KMS-11 (cell line): ENCODE measurements at regions not wholly inside any gene's neighbourhood (a gene's known extent, or its start where the extent isn't known, plus 50 kb on each side); places are given as distances from the start of the nearest gene placed in this dataset.
"Not testable (repeated sequence)": the region's sequence is repeated elsewhere in the genome, so short reads cannot be mapped to it uniquely, and the experiment has no call there.

Experiments
- H2AFZ ChIP-seq: fragments of 200-600 bp; sonication (generic); 2 replicates; pipeline ENCODE4 v1.6.1; 2016; ENCODE audit warnings: antibody characterized with exemption, mixed run types, low read depth
- H3K27ac ChIP-seq: fragments of 200-600 bp; sonication (generic); 2 replicates; pipeline ENCODE4 v1.6.1; 2016; ENCODE audit warnings: mild to moderate bottlenecking, mixed run types
- H3K27me3 ChIP-seq: fragments of 200-600 bp; sonication (generic); 2 replicates; pipeline ENCODE4 v1.6.1; 2017; ENCODE audit warnings: mild to moderate bottlenecking, low read depth, mixed run types, moderate library complexity; ENCODE audit not compliant: insufficient read depth
- H3K36me3 ChIP-seq: fragments of 200-600 bp; sonication (generic); 2 replicates; pipeline ENCODE4 v1.6.1; 2017; ENCODE audit warnings: mild to moderate bottlenecking, mixed run types; ENCODE audit not compliant: insufficient read depth
- H3K4me1 ChIP-seq: fragments of 200-600 bp; sonication (generic); 2 replicates; pipeline ENCODE4 v1.6.1; 2016; ENCODE audit warnings: mild to moderate bottlenecking, low read depth, mixed run types; ENCODE audit not compliant: poor library complexity, severe bottlenecking
- H3K4me2 ChIP-seq: fragments of 200-600 bp; sonication (generic); 2 replicates; pipeline ENCODE4 v1.7.0; 2016; ENCODE audit warnings: mild to moderate bottlenecking, mixed run types
- H3K4me3 ChIP-seq: fragments of 200-600 bp; sonication (generic); IDR thresholded peaks from 2 replicates; pipeline ENCODE4 v1.6.1; 2017; ENCODE audit warnings: low read depth, low read length, mixed read lengths; ENCODE audit not compliant: insufficient read depth
- H3K79me2 ChIP-seq: fragments of 200-600 bp; sonication (generic); 2 replicates; pipeline ENCODE4 v1.6.1; 2016; ENCODE audit warnings: low read depth, mixed run types; ENCODE audit not compliant: insufficient read depth
- H3K9ac ChIP-seq: fragments of 200-600 bp; sonication (generic); 2 replicates; pipeline ENCODE4 v1.6.1; 2016; ENCODE audit warnings: mild to moderate bottlenecking, mixed run types
- H4K20me1 ChIP-seq: fragments of 200-600 bp; sonication (generic); 2 replicates; pipeline ENCODE4 v1.6.1; 2016; ENCODE audit warnings: mild to moderate bottlenecking, mixed run types; ENCODE audit not compliant: insufficient read depth
- CTCF ChIP-seq: fragments of 200-600 bp; sonication (generic); conservative IDR thresholded peaks from 2 replicates; pipeline ENCODE4 v1.6.1; 2017; ENCODE audit warnings: low read depth, mild to moderate bottlenecking, antibody characterized with exemption, low read length, moderate library complexity, mixed read lengths

- H2AFZ ChIP-seq = no peak overlapping the region
- H3K27me3 ChIP-seq = no peaks in the 10 kb centered on the region
Measured at GRCh38 chr1:229863651-229864545, 203.1 kb upstream of the GALNT2 start.

GRCh38 chr1:229864686-229865230, 202.3 kb upstream of the GALNT2 start:
- TF ChIP-seq CTCF = no peak
- H3K27ac ChIP-seq = no peak overlapping the region
- H3K27me3 ChIP-seq = no peaks in the 10 kb centered on the region
- no peak overlapping the region for H3K4me2 ChIP-seq
- no peak overlapping the region for H2AFZ ChIP-seq
- H3K4me1 ChIP-seq = no peaks in the 10 kb centered on the region
- no peaks in the 10 kb centered on the region for H3K36me3 ChIP-seq
- H3K79me2 ChIP-seq = no peaks in the 10 kb centered on the region
- no peak overlapping the region for H3K4me3 ChIP-seq
- no peaks in the 10 kb centered on the region for H4K20me1 ChIP-seq
- H3K9ac ChIP-seq = no peak overlapping the region

More at GRCh38 chr1:229863651-229864545, 203.1 kb upstream of the GALNT2 start:
- H3K4me3 ChIP-seq = no peak overlapping the region
- H3K36me3 ChIP-seq = no peaks in the 10 kb centered on the region
- H3K27ac ChIP-seq = no peak overlapping the region
- TF ChIP-seq CTCF = no peak
- H4K20me1 ChIP-seq = no peaks in the 10 kb centered on the region
- no peaks in the 10 kb centered on the region for H3K4me1 ChIP-seq
- no peaks in the 10 kb centered on the region for H3K79me2 ChIP-seq
- no peak overlapping the region for H3K9ac ChIP-seq
- no peak overlapping the region for H3K4me2 ChIP-seq

- H3K4me3 ChIP-seq = not testable (repeated sequence)
Measured at GRCh38 chr1:229865321-229865720, 201.7 kb upstream of the GALNT2 start.

GRCh38 chr1:229867726-229868125, 199.3 kb upstream of the GALNT2 start:
- no peak for TF ChIP-seq CTCF

More at GRCh38 chr1:229865321-229865720, 201.7 kb upstream of the GALNT2 start:
- not testable (repeated sequence) for H4K20me1 ChIP-seq, H3K4me2 ChIP-seq, H3K79me2 ChIP-seq, H3K27me3 ChIP-seq, H3K27ac ChIP-seq, H3K4me1 ChIP-seq, H3K9ac ChIP-seq, H2AFZ ChIP-seq, H3K36me3 ChIP-seq

GRCh38 chr1:229869240-229869639, 197.8 kb upstream of the GALNT2 start:
- Histone ChIP-seq H4K20me1 (no peaks in the 10 kb centered on the region), H3K27me3 (no peaks in the 10 kb centered on the region), H3K4me1 (peaks cover 2% of the 10 kb centered on the region), H3K9ac (no peak overlapping the region), H3K27ac (no peak overlapping the region), H3K4me3 (no peak overlapping the region), H3K79me2 (no peaks in the 10 kb centered on the region), H2AFZ (no peak overlapping the region), H3K36me3 (no peaks in the 10 kb centered on the region), H3K4me2 (no peak overlapping the region)
- no peak for TF ChIP-seq CTCF

More at GRCh38 chr1:229867726-229868125, 199.3 kb upstream of the GALNT2 start:
- Histone ChIP-seq H3K27me3 (no peaks in the 10 kb centered on the region), H3K4me1 (no peaks in the 10 kb centered on the region), H3K9ac (no peak overlapping the region), H3K27ac (no peak overlapping the region), H4K20me1 (no peaks in the 10 kb centered on the region), H3K4me3 (no peak overlapping the region), H3K4me2 (no peak overlapping the region), H3K36me3 (no peaks in the 10 kb centered on the region), H3K79me2 (no peaks in the 10 kb centered on the region), H2AFZ (no peak overlapping the region)
